KMS-11 (cell line): ENCODE measurements at regions not wholly inside any gene's neighbourhood (a gene's known extent, or its start where the extent isn't known, plus 50 kb on each side); places are given as distances from the start of the nearest gene placed in this dataset.

Experiments
- H2AFZ ChIP-seq: fragments of 200-600 bp; sonication (generic); 2 replicates; pipeline ENCODE4 v1.6.1; 2016; ENCODE audit warnings: antibody characterized with exemption, mixed run types, low read depth
- H3K27ac ChIP-seq: fragments of 200-600 bp; sonication (generic); 2 replicates; pipeline ENCODE4 v1.6.1; 2016; ENCODE audit warnings: mild to moderate bottlenecking, mixed run types
- H3K27me3 ChIP-seq: fragments of 200-600 bp; sonication (generic); 2 replicates; pipeline ENCODE4 v1.6.1; 2017; ENCODE audit warnings: mild to moderate bottlenecking, low read depth, mixed run types, moderate library complexity; ENCODE audit not compliant: insufficient read depth
- H3K36me3 ChIP-seq: fragments of 200-600 bp; sonication (generic); 2 replicates; pipeline ENCODE4 v1.6.1; 2017; ENCODE audit warnings: mild to moderate bottlenecking, mixed run types; ENCODE audit not compliant: insufficient read depth
- H3K4me1 ChIP-seq: fragments of 200-600 bp; sonication (generic); 2 replicates; pipeline ENCODE4 v1.6.1; 2016; ENCODE audit warnings: mild to moderate bottlenecking, low read depth, mixed run types; ENCODE audit not compliant: poor library complexity, severe bottlenecking
- H3K4me2 ChIP-seq: fragments of 200-600 bp; sonication (generic); 2 replicates; pipeline ENCODE4 v1.7.0; 2016; ENCODE audit warnings: mild to moderate bottlenecking, mixed run types
- H3K4me3 ChIP-seq: fragments of 200-600 bp; sonication (generic); IDR thresholded peaks from 2 replicates; pipeline ENCODE4 v1.6.1; 2017; ENCODE audit warnings: low read depth, low read length, mixed read lengths; ENCODE audit not compliant: insufficient read depth
- H3K79me2 ChIP-seq: fragments of 200-600 bp; sonication (generic); 2 replicates; pipeline ENCODE4 v1.6.1; 2016; ENCODE audit warnings: low read depth, mixed run types; ENCODE audit not compliant: insufficient read depth
- H3K9ac ChIP-seq: fragments of 200-600 bp; sonication (generic); 2 replicates; pipeline ENCODE4 v1.6.1; 2016; ENCODE audit warnings: mild to moderate bottlenecking, mixed run types
- H4K20me1 ChIP-seq: fragments of 200-600 bp; sonication (generic); 2 replicates; pipeline ENCODE4 v1.6.1; 2016; ENCODE audit warnings: mild to moderate bottlenecking, mixed run types; ENCODE audit not compliant: insufficient read depth
- CTCF ChIP-seq: fragments of 200-600 bp; sonication (generic); conservative IDR thresholded peaks from 2 replicates; pipeline ENCODE4 v1.6.1; 2017; ENCODE audit warnings: low read depth, mild to moderate bottlenecking, antibody characterized with exemption, low read length, moderate library complexity, mixed read lengths

GRCh38 chr1:59225594-59226316, 71.1 kb upstream of the FGGY start:
- Histone ChIP-seq H3K27me3 (no peaks in the 10 kb centered on the region), H3K4me3 (no peak overlapping the region), H2AFZ (no peak overlapping the region), H3K9ac (no peak overlapping the region), H4K20me1 (no peaks in the 10 kb centered on the region), H3K36me3 (no peaks in the 10 kb centered on the region), H3K79me2 (no peaks in the 10 kb centered on the region), H3K4me2 (no peak overlapping the region), H3K27ac (no peak overlapping the region), H3K4me1 (no peaks in the 10 kb centered on the region)
- no peak for TF ChIP-seq CTCF

GRCh38 chr1:59229138-59229537, 67.8 kb upstream of the FGGY start:
- Histone ChIP-seq H3K4me2 (no peak overlapping the region), H3K27me3 (no peaks in the 10 kb centered on the region), H3K4me1 (no peaks in the 10 kb centered on the region), H3K27ac (no peak overlapping the region), H4K20me1 (no peaks in the 10 kb centered on the region), H3K4me3 (no peak overlapping the region), H3K79me2 (no peaks in the 10 kb centered on the region), H3K36me3 (no peaks in the 10 kb centered on the region), H2AFZ (no peak overlapping the region), H3K9ac (no peak overlapping the region)
- TF ChIP-seq CTCF: no peak

- H4K20me1 ChIP-seq: no peaks in the 10 kb centered on the region
- no peaks in the 10 kb centered on the region for H3K4me1 ChIP-seq
- H3K36me3 ChIP-seq: no peaks in the 10 kb centered on the region
- no peaks in the 10 kb centered on the region for H3K79me2 ChIP-seq
- H3K4me3 ChIP-seq: no peak overlapping the region
- H3K27ac ChIP-seq: no peak overlapping the region
- no peak overlapping the region for H2AFZ ChIP-seq
- no peaks in the 10 kb centered on the region for H3K27me3 ChIP-seq
- no peak overlapping the region for H3K9ac ChIP-seq
- H3K4me2 ChIP-seq: no peak overlapping the region
- no peak for TF ChIP-seq CTCF
Measured at GRCh38 chr1:59230622-59231021, 66.3 kb upstream of the FGGY start.

GRCh38 chr1:59232216-59232615, 64.7 kb upstream of the FGGY start:
- Histone ChIP-seq H3K36me3 (no peaks in the 10 kb centered on the region), H3K79me2 (no peaks in the 10 kb centered on the region), H4K20me1 (no peaks in the 10 kb centered on the region), H3K9ac (no peak overlapping the region), H3K4me3 (no peak overlapping the region), H2AFZ (no peak overlapping the region), H3K4me2 (no peak overlapping the region), H3K27ac (no peak overlapping the region), H3K4me1 (no peaks in the 10 kb centered on the region), H3K27me3 (no peaks in the 10 kb centered on the region)
- no peak for TF ChIP-seq CTCF
